Activated CD4-positive, alpha-beta T cell treated with anti-CD3 and anti-CD28 coated beads, Interleukin-2, Interleukin-6, amounts not matched to agents 100 ng/mL and 50 ng/mL, durations not matched to agents 16 hours and 8 hours (primary cell): ENCODE measurements at regions not wholly inside any gene's neighbourhood (a gene's known extent, or its start where the extent isn't known, plus 50 kb on each side); places are given as distances from the start of the nearest gene placed in this dataset.
A peak's percentile ranks its signal among the peaks of the same experiment; 100 is the strongest.

Source experiments
- DNase-seq: peaks from one replicate; pipeline ENCODE4 v3.0.0-alpha.2; 2020

- no peak for DNase-seq
These were observed 321.9 kb downstream of the ZSWIM6 start for GRCh38 chr5:61653807-61654580.

- no peak for DNase-seq
These were observed 322.8 kb downstream of the ZSWIM6 start for GRCh38 chr5:61654876-61655275.

DNA sequence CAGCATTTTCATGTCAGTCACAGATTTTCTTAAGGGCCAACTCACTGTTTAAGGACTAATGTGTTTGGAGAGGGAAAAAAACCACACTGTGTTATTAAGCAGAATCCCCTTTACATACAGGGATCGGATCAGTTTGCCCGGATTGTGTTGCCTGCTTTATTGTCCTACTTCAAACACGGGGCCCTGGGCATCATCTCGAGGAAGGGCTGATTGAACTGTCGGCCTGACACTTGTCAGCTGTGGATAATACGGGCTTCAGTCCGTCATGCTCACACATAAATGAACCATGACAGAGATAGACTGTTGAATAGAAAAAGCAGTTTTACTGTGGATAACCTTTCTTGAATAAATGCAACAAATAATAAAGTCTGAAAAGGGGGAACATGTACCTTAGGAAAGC is 325.0 kb downstream of the ZSWIM6 start:
- DNase-seq: no peak

DNA sequence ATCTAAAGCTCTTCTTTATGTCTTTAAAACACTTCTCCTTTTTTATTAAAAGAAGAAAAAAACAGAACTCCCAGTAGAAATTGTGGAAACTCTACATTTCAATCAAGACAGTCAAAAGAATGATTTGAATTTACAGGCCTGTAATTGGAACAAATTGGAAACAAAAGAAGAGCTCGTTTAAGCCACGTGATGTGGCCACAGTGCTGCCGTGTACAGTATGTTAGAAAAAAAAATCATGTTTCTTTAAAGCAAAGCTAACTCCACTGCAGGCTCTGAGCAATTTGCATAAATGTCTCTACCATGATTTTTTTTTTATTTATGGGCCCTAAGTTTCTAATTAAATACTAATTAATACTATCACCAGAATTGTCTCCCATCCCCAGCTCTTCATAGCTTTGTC is 325.6 kb downstream of the ZSWIM6 start:
- no peak for DNase-seq

DNA sequence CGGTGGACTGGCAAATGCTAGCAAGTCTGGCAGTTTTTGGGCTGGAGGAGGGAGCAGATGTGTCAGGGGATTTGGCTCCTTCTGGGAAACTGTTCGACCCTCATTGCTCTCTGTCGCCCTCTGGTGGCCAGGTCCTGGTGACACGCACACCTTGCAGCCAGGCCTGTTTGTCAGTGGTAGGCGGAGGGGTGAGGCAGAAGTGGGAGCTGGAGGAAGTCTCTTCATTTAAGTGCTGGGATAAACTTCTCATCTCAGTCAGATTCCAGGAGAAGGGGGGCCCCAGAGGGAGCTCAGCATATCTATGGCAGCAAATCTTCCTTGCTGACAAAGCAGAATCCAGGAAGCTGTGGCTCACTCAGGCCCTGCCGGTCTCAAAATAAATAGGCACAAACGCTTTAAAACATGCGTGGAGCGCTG is 326.5 kb downstream of the ZSWIM6 start:
- DNase-seq: peak; percentile 83

- no peak for DNase-seq
These were observed 327.2 kb downstream of the ZSWIM6 start for GRCh38 chr5:61659221-61659696.

GRCh38 chr5:61662670-61663069 is 330.6 kb downstream of the ZSWIM6 start:
- no peak for DNase-seq

GRCh38 chr5:61666064-61666621 is 334.1 kb downstream of the ZSWIM6 start:
- DNase-seq: no peak

DNA sequence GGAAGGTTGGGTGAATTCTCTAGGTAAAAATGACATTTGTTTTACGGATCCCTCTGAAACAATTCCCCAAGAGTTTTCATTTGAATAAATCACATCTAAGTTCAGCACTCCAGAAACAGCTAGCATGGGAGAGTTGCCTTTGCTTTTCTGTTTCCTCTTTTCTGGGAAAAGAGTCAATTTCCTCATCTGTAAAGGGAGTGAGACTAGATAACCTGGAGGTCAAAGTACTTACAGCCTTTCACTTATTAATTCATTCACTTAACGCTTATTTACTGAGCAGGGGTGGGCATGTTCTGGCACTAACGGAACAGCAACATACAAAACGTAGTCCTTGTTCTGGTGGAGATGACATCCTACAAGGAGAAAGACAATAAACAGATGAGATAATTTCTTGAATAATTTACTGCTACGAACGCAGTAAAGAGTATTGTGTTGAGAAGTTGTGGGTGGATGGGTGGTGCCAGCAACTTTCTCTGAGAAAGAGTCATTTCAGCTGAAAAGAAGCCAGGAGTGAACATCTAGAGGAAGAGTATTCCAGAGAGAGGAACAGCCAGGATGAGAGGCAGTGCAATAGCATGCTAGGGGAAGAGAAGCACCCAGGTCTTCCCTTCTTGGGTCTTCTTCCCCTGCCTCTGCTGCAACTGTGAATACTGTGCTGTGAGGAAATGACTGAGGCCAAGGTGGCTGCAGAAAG is 335.6 kb downstream of the ZSWIM6 start:
- DNase-seq: no peak

DNA sequence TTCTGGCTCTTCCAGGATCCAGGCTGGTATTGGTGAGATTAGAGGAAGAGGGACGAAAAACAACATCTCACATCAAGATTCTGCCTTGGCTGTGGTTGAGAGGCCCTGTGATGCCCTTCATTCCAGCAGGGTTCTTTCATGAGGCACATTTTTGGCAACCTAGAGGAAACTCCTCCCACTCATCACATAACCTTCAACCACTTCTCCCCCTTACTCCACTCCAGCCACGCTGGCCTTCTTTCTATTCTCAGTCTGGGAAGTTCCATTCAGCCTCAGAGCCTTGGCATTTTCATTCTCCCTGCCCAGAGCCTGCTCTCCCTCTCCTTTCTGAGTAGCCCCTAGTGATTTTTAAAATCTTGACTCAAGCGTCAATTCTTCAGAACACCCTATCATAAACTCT is 337.5 kb downstream of the ZSWIM6 start:
- DNase-seq: no peak

DNA sequence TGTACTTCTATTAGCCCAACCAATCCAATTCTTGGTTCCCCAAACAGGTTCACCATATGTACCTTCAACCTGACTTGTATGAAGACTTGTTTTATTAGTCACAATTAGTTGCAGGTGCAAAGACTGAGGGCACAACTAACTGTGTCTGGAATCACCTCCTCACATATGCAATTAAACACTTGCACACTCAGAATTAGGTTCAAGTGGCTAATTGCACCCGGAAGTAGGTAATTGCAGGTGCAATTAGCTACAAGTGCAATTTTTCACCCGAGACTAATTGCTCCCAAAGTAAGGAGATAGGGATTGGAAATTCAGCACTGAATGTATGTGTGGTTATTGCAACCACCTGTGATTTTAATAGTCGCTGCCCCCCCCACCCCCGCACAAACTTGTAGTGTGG is 338.9 kb downstream of the ZSWIM6 start:
- DNase-seq: no peak

DNA sequence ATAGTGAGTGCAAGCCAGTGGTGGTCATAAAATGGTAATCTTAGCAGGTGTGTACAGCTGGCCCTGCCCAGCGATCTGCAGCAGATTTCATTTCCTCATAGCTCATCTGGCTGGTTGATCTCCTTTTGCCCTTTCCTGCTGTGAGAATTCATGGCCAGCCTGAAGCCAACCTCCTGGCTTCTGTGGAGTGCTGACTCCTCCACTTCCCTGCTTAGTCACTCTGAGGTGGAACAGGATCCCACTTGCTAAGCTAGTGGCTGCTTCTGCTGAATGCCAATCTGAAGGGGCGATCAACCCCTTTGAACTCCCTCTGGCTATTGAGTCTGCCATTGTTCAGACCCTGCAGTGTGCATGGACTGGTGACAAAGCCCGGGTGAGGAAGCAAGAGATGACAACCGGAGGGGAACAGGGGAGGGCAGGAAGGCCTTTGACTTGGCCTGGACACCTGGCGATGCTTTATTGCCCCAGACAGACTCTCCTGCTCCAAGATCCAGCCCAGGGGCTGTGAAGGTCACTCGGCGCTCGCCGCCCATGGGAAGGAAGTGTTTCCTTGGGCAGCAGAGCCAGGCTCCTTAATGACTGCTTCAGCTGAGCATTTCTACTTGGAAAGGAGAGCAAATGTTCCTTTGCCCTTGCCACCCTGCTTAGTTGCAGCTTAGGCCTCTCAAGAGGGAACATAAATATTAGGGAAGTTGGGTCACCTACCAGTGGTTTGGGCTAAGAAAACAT is 341.1 kb downstream of the ZSWIM6 start:
- DNase-seq: no peak

- no peak for DNase-seq
These were observed 342.3 kb downstream of the ZSWIM6 start for GRCh38 chr5:61674378-61674777.

GRCh38 chr5:61675015-61675692 is 343.1 kb downstream of the ZSWIM6 start:
- no peak for DNase-seq

- no peak for DNase-seq
These were observed 345.2 kb downstream of the ZSWIM6 start for GRCh38 chr5:61677220-61677619.

GRCh38 chr5:61678966-61679365 is 346.9 kb downstream of the ZSWIM6 start:
- DNase-seq: no peak

DNA sequence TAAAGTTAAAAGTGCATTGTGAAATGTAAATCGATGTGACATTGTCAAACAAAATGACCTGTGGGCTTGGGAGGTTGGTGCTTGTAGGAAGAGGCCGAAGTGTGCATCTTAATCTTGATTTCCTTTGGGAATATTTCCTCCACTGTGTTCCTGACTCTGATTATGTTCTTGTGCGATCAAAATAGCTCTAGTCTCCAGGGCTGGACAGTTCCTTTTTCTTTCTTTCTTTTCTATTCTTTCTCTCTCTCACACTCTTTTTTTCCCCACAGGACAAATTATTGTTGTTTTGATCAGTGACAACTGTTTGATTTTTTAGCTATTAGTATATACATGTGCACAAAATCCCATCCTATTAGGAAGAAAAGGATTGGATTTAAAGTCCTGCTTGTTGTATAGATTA is 347.5 kb downstream of the ZSWIM6 start:
- DNase-seq: no peak

- no peak for DNase-seq
These were observed 348.2 kb downstream of the ZSWIM6 start for GRCh38 chr5:61680247-61680646.

GRCh38 chr5:61683148-61683547 is 351.1 kb downstream of the ZSWIM6 start:
- DNase-seq: no peak

DNA sequence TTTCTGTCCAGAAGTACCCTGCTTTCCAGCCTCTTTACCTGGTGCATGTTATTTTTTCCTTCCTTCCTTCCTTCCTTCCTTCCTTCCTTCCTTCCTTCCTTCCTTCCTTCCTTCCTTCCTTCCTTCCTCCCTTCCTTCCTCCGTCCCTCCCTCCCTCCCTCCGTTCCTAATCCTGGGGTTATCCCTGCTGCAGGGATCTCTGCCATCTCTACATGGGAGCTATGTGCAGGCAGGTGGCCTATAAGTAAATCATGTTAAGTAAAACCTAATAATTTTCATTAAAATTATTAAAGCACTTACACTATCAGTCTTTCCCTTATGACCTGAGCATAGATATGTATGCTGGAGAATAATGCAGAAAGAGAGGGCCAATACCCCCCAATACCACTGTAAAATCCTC is 351.9 kb downstream of the ZSWIM6 start:
- DNase-seq: no peak

DNA sequence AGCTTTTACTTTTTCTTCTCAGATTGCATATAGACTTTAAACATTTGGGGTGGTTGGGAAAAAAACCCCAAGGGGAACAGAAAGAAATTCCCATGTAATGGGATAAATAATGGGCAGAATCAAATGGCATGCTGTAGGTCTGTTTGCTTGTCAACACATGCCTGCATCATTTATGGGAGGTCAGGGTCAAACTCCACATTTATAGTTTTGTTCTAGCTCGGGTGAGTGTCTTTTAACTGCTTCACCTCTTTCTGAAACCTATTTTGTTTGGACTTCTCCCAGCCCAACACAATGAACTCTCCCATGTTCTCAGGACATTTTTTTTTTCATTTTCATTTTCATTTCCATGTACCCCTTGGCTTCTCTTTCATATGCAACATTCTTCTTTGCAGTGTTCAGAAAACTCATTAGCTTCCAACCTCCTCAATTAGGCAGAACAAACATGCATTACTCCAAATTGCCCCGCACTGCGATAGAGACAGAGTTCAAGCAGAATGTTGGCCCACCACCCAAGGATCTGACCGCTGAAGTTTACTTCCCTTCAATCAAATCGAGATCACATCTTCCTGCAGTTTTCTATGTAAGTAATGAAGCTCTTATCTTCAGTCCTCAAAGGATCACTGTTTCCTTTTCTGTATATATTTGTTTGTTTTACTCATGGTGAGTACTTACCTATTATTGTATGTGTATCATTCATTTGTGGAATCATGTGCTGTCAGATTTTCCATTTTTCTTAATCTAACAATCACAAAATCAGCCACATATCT is 354.6 kb downstream of the ZSWIM6 start:
- no peak for DNase-seq

- no peak for DNase-seq
These were observed 355.3 kb downstream of the ZSWIM6 start for GRCh38 chr5:61687371-61687770.
